SU-DHL-6 (cell line): ENCODE measurements at regions not wholly inside any gene's neighbourhood (a gene's known extent, or its start where the extent isn't known, plus 50 kb on each side); places are given as distances from the start of the nearest gene placed in this dataset.

Experiments used
- EZH2phosphoT487 ChIP-seq: fragments of 200-600 bp; sonication (generic), shearing (Covaris generic); conservative IDR thresholded peaks from 2 replicates; pipeline ENCODE4 v1.6.1; 2018; ENCODE audit warnings: mild to moderate bottlenecking, antibody characterized with exemption, low read length, moderate library complexity, mixed read lengths
- TF ChIP-seq, protein P1 (sequence below): fragments of 200-600 bp; sonication (generic); IDR thresholded peaks from one replicate; pipeline ENCODE4 v1.5.1; 2017; ENCODE audit warnings: antibody characterized with exemption, mild to moderate bottlenecking, low read length, moderate library complexity; ENCODE audit not compliant: insufficient read depth, poor library complexity, severe bottlenecking

- TF ChIP-seq EZH2phosphoT487 = no peak
- TF ChIP-seq, protein P1, sequence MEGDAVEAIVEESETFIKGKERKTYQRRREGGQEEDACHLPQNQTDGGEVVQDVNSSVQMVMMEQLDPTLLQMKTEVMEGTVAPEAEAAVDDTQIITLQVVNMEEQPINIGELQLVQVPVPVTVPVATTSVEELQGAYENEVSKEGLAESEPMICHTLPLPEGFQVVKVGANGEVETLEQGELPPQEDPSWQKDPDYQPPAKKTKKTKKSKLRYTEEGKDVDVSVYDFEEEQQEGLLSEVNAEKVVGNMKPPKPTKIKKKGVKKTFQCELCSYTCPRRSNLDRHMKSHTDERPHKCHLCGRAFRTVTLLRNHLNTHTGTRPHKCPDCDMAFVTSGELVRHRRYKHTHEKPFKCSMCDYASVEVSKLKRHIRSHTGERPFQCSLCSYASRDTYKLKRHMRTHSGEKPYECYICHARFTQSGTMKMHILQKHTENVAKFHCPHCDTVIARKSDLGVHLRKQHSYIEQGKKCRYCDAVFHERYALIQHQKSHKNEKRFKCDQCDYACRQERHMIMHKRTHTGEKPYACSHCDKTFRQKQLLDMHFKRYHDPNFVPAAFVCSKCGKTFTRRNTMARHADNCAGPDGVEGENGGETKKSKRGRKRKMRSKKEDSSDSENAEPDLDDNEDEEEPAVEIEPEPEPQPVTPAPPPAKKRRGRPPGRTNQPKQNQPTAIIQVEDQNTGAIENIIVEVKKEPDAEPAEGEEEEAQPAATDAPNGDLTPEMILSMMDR = no peak
These were observed 142.9 kb downstream of the SPTSSA start for GRCh38 chr14:34319140-34319539.
